Tibial artery (tissue), 4 donors: ENCODE measurements at regions not wholly inside any gene's neighbourhood (a gene's known extent, or its start where the extent isn't known, plus 50 kb on each side); places are given as distances from the start of the nearest gene placed in this dataset.
"Not testable (repeated sequence)": the region's sequence is repeated elsewhere in the genome, so short reads cannot be mapped to it uniquely, and the experiment has no call there.

Experiments used
- DNase-seq, 2 donors: peaks; one replicate each; pipeline ENCODE4 v3.0.0-alpha.2; 2019
- H3K27ac ChIP-seq, 2 donors: fragments of 200-600 bp; sonication (generic) in 1 of 2; 1 replicate in 1 of 2; 2 replicates in 1 of 2; pipeline ENCODE4 v1.5.1; 2018 to 2019; ENCODE audit warnings: mild to moderate bottlenecking in 1 of 2
- H3K27me3 ChIP-seq, 2 donors: fragments of 200-600 bp; sonication (generic) in 1 of 2; one replicate each; pipeline versions ENCODE4 v1.5.1 to v1.6.0; 2016 to 2019
- H3K36me3 ChIP-seq, 3 donors: fragments of 200-600 bp; sonication (generic) in 2 of 3; one replicate each; pipeline ENCODE4 v1.5.1; 2016 to 2019; ENCODE audit warnings: mild to moderate bottlenecking in 2 of 3
- H3K4me1 ChIP-seq, 4 donors: fragments of 200-600 bp; sonication (generic) in 2 of 4; 1 replicate in 3 of 4; 2 replicates in 1 of 4; pipeline ENCODE4 v1.5.1; 2016 to 2019
- H3K4me3 ChIP-seq, 2 donors: fragments of 200-600 bp; sonication (generic) in 1 of 2; 1 replicate in 1 of 2; 2 replicates in 1 of 2; pipeline ENCODE4 v1.5.1; 2018 to 2019; ENCODE audit warnings: mild to moderate bottlenecking in 2 of 2
- H3K9me3 ChIP-seq, 3 donors: fragments of 200-600 bp; sonication (generic) in 1 of 3; one replicate each; pipeline ENCODE4 v1.5.1; 2016 to 2019
- intact Hi-C: fragments of 100-400 bp; cut with DNase I; formaldehyde crosslinking; loops from one replicate; pipeline ENCODE4 v1.15.0; 2023; ENCODE audit warnings: low total_unique reads
- TF ChIP-seq, protein P1 (sequence below), 2 experiments: fragments of 200-600 bp in 1 of 2; fragments of 450-650 bp in 1 of 2; IDR thresholded peaks; one replicate each; pipeline ENCODE4 v1.5.1; 2017 to 2019; ENCODE audit warnings: antibody characterized with exemption in 2 of 2, mild to moderate bottlenecking in 1 of 2, moderate library complexity in 1 of 2

DNA sequence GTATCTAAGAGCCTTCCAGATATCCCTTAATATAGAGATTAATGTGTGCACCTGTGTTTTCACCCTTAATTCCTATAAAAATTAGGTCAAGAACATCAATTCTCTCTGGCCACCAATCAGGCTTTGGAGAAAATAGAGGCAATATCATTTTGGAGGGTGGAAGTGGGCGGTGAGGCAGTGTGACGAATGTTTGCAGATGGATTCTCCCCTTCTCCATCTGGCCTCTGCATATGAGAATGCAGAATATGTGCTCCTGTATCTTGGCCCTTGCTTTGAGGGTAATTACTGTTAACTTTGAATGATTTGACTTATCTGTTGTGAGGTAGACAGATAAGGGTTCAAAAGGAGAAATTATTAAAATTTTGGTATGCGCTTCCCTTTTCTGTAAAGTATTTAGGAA lies 304.0 kb upstream of the NPSR1 start:
- no peaks in the 10 kb centered on the region for H3K36me3 ChIP-seq
- no peak for DNase-seq
- no peak overlapping the region for H3K27ac ChIP-seq
- intact Hi-C loops, result no loop called here
- no peak overlapping the region for H3K4me3 ChIP-seq
- H3K27me3 ChIP-seq, result no peaks in the 10 kb centered on the region
- TF ChIP-seq, protein P1, sequence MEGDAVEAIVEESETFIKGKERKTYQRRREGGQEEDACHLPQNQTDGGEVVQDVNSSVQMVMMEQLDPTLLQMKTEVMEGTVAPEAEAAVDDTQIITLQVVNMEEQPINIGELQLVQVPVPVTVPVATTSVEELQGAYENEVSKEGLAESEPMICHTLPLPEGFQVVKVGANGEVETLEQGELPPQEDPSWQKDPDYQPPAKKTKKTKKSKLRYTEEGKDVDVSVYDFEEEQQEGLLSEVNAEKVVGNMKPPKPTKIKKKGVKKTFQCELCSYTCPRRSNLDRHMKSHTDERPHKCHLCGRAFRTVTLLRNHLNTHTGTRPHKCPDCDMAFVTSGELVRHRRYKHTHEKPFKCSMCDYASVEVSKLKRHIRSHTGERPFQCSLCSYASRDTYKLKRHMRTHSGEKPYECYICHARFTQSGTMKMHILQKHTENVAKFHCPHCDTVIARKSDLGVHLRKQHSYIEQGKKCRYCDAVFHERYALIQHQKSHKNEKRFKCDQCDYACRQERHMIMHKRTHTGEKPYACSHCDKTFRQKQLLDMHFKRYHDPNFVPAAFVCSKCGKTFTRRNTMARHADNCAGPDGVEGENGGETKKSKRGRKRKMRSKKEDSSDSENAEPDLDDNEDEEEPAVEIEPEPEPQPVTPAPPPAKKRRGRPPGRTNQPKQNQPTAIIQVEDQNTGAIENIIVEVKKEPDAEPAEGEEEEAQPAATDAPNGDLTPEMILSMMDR (IDR thresholded peaks at IDR 0.05), result no peak
- H3K9me3 ChIP-seq, result no peaks in the 10 kb centered on the region
- H3K4me1 ChIP-seq, result peaks cover 0 to 30% (median 3%) of the 10 kb centered on the region in 4 donors

DNA sequence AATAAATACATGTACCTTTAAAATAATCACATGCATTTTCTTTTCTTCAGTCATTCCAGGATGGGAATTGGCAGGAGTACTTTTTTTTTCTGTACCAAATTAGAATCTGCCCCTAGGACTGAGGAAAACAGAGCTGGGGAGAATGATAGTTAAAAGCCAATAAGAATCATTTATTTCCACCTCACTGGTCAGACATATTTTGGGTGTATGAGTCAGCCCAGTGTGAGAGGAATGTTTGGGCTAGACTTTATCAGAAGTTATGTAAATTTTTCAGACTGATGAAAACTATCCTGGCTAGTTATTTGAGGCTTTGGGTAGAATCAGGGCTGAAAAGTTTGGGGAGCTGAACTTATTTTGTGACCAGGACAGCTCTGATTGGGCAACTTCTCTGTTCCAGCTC lies 303.1 kb upstream of the NPSR1 start:
- Histone ChIP-seq H3K9me3 (no peaks in the 10 kb centered on the region), H3K27ac (peak overlapping the region in 1 of 2 donors; percentile 34), H3K4me3 (no peak overlapping the region), H3K27me3 (no peaks in the 10 kb centered on the region), H3K36me3 (no peaks in the 10 kb centered on the region), H3K4me1 (peaks cover 0 to 34% (median 3%) of the 10 kb centered on the region in 4 donors)
- no peak for DNase-seq
- intact Hi-C loops, result no loop called here
- TF ChIP-seq, protein P1 (IDR thresholded peaks at IDR 0.05), result no peak

DNA sequence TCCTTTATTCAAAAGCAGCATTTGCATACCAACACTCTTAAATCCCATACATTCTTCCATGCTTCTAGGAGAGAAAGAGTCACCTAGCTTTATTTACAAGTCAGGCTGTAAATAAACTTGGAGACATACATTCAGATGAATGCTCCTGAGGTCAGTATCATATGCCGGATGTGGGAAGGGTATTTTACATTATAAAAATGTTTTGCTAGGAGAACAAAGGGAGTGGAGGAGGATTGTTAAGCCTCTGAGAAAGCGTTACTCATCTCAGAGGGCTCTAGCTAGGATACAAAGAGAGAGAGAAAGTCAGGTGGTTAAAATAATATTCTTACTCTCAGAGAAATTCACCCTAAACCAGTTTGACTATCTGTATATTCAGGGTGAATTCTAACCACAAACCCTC lies 300.9 kb upstream of the NPSR1 start:
- Histone ChIP-seq H3K36me3 (no peaks in the 10 kb centered on the region), H3K4me1 (peaks cover 0 to 34% (median 3%) of the 10 kb centered on the region in 4 donors), H3K9me3 (no peaks in the 10 kb centered on the region), H3K27me3 (no peaks in the 10 kb centered on the region), H3K27ac (no peak overlapping the region), H3K4me3 (no peak overlapping the region)
- no peak for DNase-seq
- TF ChIP-seq, protein P1 (IDR thresholded peaks at IDR 0.05), result no peak
- intact Hi-C loops, result no loop called here

DNA sequence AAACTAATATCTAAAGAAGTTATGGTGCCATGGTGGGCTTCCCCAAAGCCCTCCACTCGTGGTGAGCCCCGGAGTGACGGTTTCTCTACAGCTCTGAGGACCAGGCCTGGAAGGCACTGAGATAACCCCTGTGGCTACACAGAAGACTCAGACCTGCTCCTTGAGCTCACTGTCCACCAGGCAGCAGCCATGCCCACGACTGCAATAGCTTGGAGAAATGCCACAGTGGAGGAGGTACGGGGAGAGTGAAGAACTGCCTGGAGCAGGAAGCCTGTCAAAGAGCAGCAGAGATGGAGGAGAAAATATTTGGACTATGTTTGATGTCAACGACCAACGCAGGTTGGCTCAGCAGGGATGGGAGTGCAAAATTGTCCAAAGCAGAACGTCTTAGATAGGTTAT lies 300.1 kb upstream of the NPSR1 start:
- Histone ChIP-seq H3K27ac (no peak overlapping the region), H3K9me3 (no peaks in the 10 kb centered on the region), H3K4me1 (peaks cover 0 to 34% (median 3%) of the 10 kb centered on the region in 4 donors), H3K4me3 (no peak overlapping the region), H3K36me3 (no peaks in the 10 kb centered on the region), H3K27me3 (no peaks in the 10 kb centered on the region)
- TF ChIP-seq, protein P1 (IDR thresholded peaks at IDR 0.05), result no peak
- intact Hi-C loops, result no loop called here
- no peak for DNase-seq

DNA sequence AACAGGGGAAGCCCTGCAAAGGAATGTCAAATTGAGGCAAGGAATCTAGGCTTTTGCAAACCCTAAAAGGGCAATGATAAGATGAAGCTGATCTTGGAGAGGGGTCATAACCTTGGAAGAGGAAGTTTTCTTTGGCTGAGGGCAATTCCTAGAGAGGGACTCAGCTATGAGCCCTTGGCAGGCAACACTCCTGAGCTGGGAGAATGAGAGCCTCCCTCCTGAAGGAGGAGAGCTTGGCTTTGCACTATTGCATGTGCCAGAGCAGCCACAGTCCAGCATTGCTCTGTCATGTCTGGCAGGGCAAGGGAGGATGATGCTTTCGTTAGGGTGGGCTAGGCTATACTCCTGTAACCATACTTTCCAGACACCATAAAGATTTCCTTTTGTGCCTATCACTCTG lies 299.4 kb upstream of the NPSR1 start:
- H3K4me3 ChIP-seq, H3K36me3 ChIP-seq, intact Hi-C loops, H3K9me3 ChIP-seq, H3K27me3 ChIP-seq, H3K27ac ChIP-seq, DNase-seq: not testable (repeated sequence)
- H3K4me1 ChIP-seq, result peaks cover 0 to 34% (median 3%) of the 10 kb centered on the region in 4 donors

DNA sequence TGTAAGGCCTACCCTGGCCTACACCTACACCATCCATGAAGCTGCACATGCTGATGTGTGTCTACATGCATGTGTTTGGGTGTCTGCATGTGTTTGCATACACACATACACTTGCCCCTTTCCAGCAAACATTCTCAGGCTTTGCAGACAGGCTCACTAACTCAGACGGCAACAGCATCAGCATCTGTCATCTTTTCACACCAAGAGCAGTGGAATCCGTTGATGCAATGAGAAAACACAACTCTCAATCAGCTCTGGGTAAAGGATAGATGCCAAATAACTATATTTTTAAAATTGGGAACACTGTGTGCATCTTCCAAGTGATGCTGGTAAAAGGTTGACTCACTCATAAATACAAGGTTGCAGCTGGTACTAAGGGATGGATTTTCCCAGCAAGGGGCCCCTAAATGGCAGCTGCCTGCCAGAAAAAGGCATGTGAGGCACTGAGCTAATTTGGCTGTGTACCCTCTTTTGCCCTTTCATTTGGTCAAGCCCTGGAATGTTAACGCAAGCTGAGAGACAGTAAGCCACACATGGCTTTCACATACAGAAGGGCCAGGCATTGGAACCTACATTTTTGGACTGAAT lies 296.3 kb upstream of the NPSR1 start:
- no peaks in the 10 kb centered on the region for H3K27me3 ChIP-seq
- intact Hi-C loops, result no loop called here
- no peak overlapping the region for H3K27ac ChIP-seq

More for the DNA sequence above, 296.3 kb upstream of the NPSR1 start:
- TF ChIP-seq, protein P1 (IDR thresholded peaks at IDR 0.05), result no peak
- Histone ChIP-seq H3K4me1 (peaks cover 0 to 14% (median 0%) of the 10 kb centered on the region in 4 donors), H3K4me3 (no peak overlapping the region), H3K9me3 (no peaks in the 10 kb centered on the region), H3K36me3 (no peaks in the 10 kb centered on the region)
- no peak for DNase-seq
